ENCODE measurements at regions not wholly inside any gene's neighbourhood (a gene's known extent, or its start where the extent isn't known, plus 50 kb on each side); places are given as distances from the start of the nearest gene placed in this dataset.

DNA sequence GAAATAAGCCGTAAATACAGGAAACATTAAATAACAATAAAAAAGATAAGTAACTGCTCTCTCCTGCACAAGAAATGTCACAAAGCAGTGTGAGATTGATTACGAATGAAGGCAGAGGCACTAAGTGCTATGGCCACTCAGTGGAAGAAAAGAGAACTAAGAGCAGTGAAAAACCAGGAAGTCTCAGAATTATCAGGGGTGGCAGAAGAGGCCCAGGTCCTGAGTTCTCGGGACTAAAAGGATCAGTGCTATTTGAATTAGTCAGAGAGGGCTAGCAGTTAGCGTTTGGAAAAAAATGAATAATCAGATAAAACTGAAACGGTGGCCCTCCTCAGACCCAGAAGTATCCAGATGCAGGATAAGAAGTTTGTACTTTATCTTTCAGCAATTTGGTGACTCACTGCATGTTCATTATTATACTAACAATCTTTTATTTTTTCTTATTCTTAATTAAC lies 367.1 kb downstream of the ZEB2 start:
- TF ChIP-seq, protein P1, sequence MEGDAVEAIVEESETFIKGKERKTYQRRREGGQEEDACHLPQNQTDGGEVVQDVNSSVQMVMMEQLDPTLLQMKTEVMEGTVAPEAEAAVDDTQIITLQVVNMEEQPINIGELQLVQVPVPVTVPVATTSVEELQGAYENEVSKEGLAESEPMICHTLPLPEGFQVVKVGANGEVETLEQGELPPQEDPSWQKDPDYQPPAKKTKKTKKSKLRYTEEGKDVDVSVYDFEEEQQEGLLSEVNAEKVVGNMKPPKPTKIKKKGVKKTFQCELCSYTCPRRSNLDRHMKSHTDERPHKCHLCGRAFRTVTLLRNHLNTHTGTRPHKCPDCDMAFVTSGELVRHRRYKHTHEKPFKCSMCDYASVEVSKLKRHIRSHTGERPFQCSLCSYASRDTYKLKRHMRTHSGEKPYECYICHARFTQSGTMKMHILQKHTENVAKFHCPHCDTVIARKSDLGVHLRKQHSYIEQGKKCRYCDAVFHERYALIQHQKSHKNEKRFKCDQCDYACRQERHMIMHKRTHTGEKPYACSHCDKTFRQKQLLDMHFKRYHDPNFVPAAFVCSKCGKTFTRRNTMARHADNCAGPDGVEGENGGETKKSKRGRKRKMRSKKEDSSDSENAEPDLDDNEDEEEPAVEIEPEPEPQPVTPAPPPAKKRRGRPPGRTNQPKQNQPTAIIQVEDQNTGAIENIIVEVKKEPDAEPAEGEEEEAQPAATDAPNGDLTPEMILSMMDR (IDR thresholded peaks at IDR 0.05; ENCODE audit: low read depth, low read length), result no peak
- TF ChIP-seq POLR2A (IDR thresholded peaks at IDR 0.05; ENCODE audit: extremely low read depth, insufficient read length), result no peak
- TF ChIP-seq, protein P2, sequence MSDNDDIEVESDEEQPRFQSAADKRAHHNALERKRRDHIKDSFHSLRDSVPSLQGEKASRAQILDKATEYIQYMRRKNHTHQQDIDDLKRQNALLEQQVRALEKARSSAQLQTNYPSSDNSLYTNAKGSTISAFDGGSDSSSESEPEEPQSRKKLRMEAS (IDR thresholded peaks at IDR 0.05; ENCODE audit: low read depth, low read length), result no peak
- TF ChIP-seq MYC (IDR thresholded peaks at IDR 0.05; ENCODE audit: low read depth, low read length), result no peak
